Astrocyte (in vitro differentiated cells and primary cell): ENCODE measurements at regions not wholly inside any gene's neighbourhood (a gene's known extent, or its start where the extent isn't known, plus 50 kb on each side); places are given as distances from the start of the nearest gene placed in this dataset.

Source experiments
- DNase-seq: peaks from one replicate; pipeline ENCODE4 v3.0.0-alpha.2; 2010; ENCODE audit warnings: low read depth
- FAIRE-seq: peaks from 2 replicates; lab custom pipeline; 2011; peaks lifted over from hg19 to GRCh38; lab: Jason Lieb, UNC
- H2AFZ ChIP-seq: 2 replicates; pipeline ENCODE4 v1.6.0; 2012; ENCODE audit warnings: low read depth, low read length, inconsistent platforms
- H3K27ac ChIP-seq: 2 replicates; pipeline ENCODE4 v1.5.1; 2011; ENCODE audit warnings: low read depth, low read length, inconsistent platforms
- H3K27me3 ChIP-seq: 2 replicates; pipeline ENCODE4 v1.6.0; 2011; ENCODE audit warnings: low read length, inconsistent platforms; ENCODE audit not compliant: insufficient read depth
- H3K36me3 ChIP-seq: 2 replicates; pipeline ENCODE4 v1.5.1; 2011; ENCODE audit warnings: low read length, inconsistent platforms; ENCODE audit not compliant: insufficient read depth
- H3K4me1 ChIP-seq: 2 replicates; pipeline ENCODE4 v1.5.1; 2011; ENCODE audit warnings: low read length, inconsistent platforms; ENCODE audit not compliant: insufficient read depth
- H3K4me2 ChIP-seq: 2 replicates; pipeline ENCODE4 v1.6.0; 2012; ENCODE audit warnings: low read length, inconsistent platforms
- H3K4me3 ChIP-seq: 2 replicates; pipeline ENCODE4 v1.5.1; 2011; ENCODE audit warnings: low read depth, mild to moderate bottlenecking, low read length, inconsistent platforms; ENCODE audit not compliant: insufficient read depth
- H3K79me2 ChIP-seq: 2 replicates; pipeline ENCODE4 v1.6.0; 2012; ENCODE audit warnings: mild to moderate bottlenecking, low read length, inconsistent platforms; ENCODE audit not compliant: insufficient read depth
- H3K9ac ChIP-seq: 2 replicates; pipeline ENCODE4 v1.6.0; 2012; ENCODE audit warnings: mild to moderate bottlenecking, low read length, inconsistent platforms
- H3K9me3 ChIP-seq: 2 replicates; pipeline ENCODE4 v1.5.1; 2012; ENCODE audit warnings: low read depth, mild to moderate bottlenecking, low read length, inconsistent platforms; ENCODE audit not compliant: insufficient read depth
- H4K20me1 ChIP-seq: 2 replicates; pipeline ENCODE4 v1.6.0; 2012; ENCODE audit warnings: low read length, inconsistent platforms; ENCODE audit not compliant: insufficient read depth
- H3K27ac Mint-ChIP-seq: one replicate; pipeline ENCODE4 v1.8.0; 2021; ENCODE audit warnings: mild to moderate bottlenecking, mixed read lengths; ENCODE audit not compliant: unreplicated experiment
- H3K27me3 Mint-ChIP-seq: one replicate; pipeline ENCODE4 v1.8.0; 2021; ENCODE audit warnings: low read depth, mixed read lengths; ENCODE audit not compliant: unreplicated experiment
- H3K36me3 Mint-ChIP-seq: one replicate; pipeline ENCODE4 v1.8.0; 2021; ENCODE audit warnings: low read depth, mixed read lengths; ENCODE audit not compliant: unreplicated experiment
- H3K4me1 Mint-ChIP-seq: one replicate; pipeline ENCODE4 v1.8.0; 2021; ENCODE audit warnings: low read depth, mixed read lengths; ENCODE audit not compliant: unreplicated experiment
- H3K4me3 Mint-ChIP-seq: one replicate; pipeline ENCODE4 v1.8.0; 2021; ENCODE audit warnings: mild to moderate bottlenecking, moderate library complexity, mixed read lengths; ENCODE audit not compliant: unreplicated experiment
- H3K9me3 Mint-ChIP-seq: one replicate; pipeline ENCODE4 v1.8.0; 2021; ENCODE audit warnings: mild to moderate bottlenecking, mixed read lengths; ENCODE audit not compliant: unreplicated experiment
- CTCF ChIP-seq: IDR thresholded peaks from 2 replicates; pipeline ENCODE4 v1.5.1; 2011; ENCODE audit warnings: low read depth, mild to moderate bottlenecking, inconsistent platforms, low read length, moderate library complexity; ENCODE audit not compliant: insufficient read depth
- EZH2 ChIP-seq: IDR thresholded peaks from 2 replicates; pipeline ENCODE4 v1.6.1; 2012; ENCODE audit warnings: mild to moderate bottlenecking, low read length, inconsistent platforms; ENCODE audit not compliant: insufficient read depth

GRCh38 chr2:153349603-153350002 lies 129.0 kb downstream of the RPRM start:
- Histone ChIP-seq H3K9me3 (no peaks in the 10 kb centered on the region), H3K27ac (no peak overlapping the region), H2AFZ (no peak overlapping the region), H3K4me1 (no peaks in the 10 kb centered on the region), H3K79me2 (no peaks in the 10 kb centered on the region), H3K9ac (no peak overlapping the region), H3K4me3 (no peak overlapping the region), H4K20me1 (no peaks in the 10 kb centered on the region), H3K36me3 (no peaks in the 10 kb centered on the region), H3K27me3 (no peaks in the 10 kb centered on the region), H3K4me2 (no peak overlapping the region)
- Mint-ChIP-seq H3K4me1 (peaks cover 9% of the 10 kb centered on the region), H3K36me3 (no peaks in the 10 kb centered on the region), H3K4me3 (no peak overlapping the region), H3K9me3 (no peaks in the 10 kb centered on the region), H3K27me3 (no peaks in the 10 kb centered on the region), H3K27ac (no peak overlapping the region)
- FAIRE-seq (no peak), DNase-seq (no peak)
- TF ChIP-seq EZH2: no peak
- no peak for TF ChIP-seq CTCF

- H3K27ac ChIP-seq: no peak overlapping the region
- no peak overlapping the region for H3K27ac Mint-ChIP-seq
- H3K4me3 ChIP-seq: no peak overlapping the region
- H3K4me3 Mint-ChIP-seq: no peak overlapping the region
- no peak for TF ChIP-seq CTCF
- TF ChIP-seq EZH2: no peak
- no peak overlapping the region for H2AFZ ChIP-seq
- no peak overlapping the region for H3K9ac ChIP-seq
- FAIRE-seq (no peak), DNase-seq (no peak)
- no peaks in the 10 kb centered on the region for H3K36me3 ChIP-seq
- H3K4me1 ChIP-seq: no peaks in the 10 kb centered on the region
- no peaks in the 10 kb centered on the region for H3K27me3 ChIP-seq
- no peaks in the 10 kb centered on the region for H3K4me1 Mint-ChIP-seq
- H3K4me2 ChIP-seq: no peak overlapping the region
- no peaks in the 10 kb centered on the region for H3K9me3 ChIP-seq
- H3K79me2 ChIP-seq: no peaks in the 10 kb centered on the region
- H4K20me1 ChIP-seq: no peaks in the 10 kb centered on the region
- no peaks in the 10 kb centered on the region for H3K9me3 Mint-ChIP-seq
- H3K27me3 Mint-ChIP-seq: no peaks in the 10 kb centered on the region
- H3K36me3 Mint-ChIP-seq: no peaks in the 10 kb centered on the region
Measured at GRCh38 chr2:153347818-153348495, 130.6 kb downstream of the RPRM start.

- no peak for FAIRE-seq
Measured at GRCh38 chr2:153320879-153321278, 157.7 kb downstream of the RPRM start.

More at GRCh38 chr2:153320879-153321278, 157.7 kb downstream of the RPRM start:
- H3K79me2 ChIP-seq: no peaks in the 10 kb centered on the region
- no peaks in the 10 kb centered on the region for H4K20me1 ChIP-seq
- H3K4me2 ChIP-seq: no peak overlapping the region
- DNase-seq: no peak
- no peaks in the 10 kb centered on the region for H3K9me3 Mint-ChIP-seq
- no peaks in the 10 kb centered on the region for H3K27me3 ChIP-seq
- peaks cover 2% of the 10 kb centered on the region for H3K9me3 ChIP-seq
- no peaks in the 10 kb centered on the region for H3K27me3 Mint-ChIP-seq
- H3K27ac ChIP-seq: no peak overlapping the region
- no peak overlapping the region for H3K4me3 ChIP-seq
- H3K4me1 Mint-ChIP-seq: no peaks in the 10 kb centered on the region
- H3K9ac ChIP-seq: no peak overlapping the region
- no peak overlapping the region for H3K4me3 Mint-ChIP-seq
- H3K4me1 ChIP-seq: no peaks in the 10 kb centered on the region
- no peaks in the 10 kb centered on the region for H3K36me3 ChIP-seq
- no peaks in the 10 kb centered on the region for H3K36me3 Mint-ChIP-seq
- H2AFZ ChIP-seq: no peak overlapping the region
- TF ChIP-seq CTCF (no peak), EZH2 (no peak)
- H3K27ac Mint-ChIP-seq: no peak overlapping the region
